Central memory CD8-positive, alpha-beta T cell (primary cell): ENCODE measurements at regions not wholly inside any gene's neighbourhood (a gene's known extent, or its start where the extent isn't known, plus 50 kb on each side); places are given as distances from the start of the nearest gene placed in this dataset.

Experiments used
- ATAC-seq: fragments of 150-1000 bp; cut with Tn5 transposase; replicated peaks from 2 replicates; pipeline ENCODE4 v1.10.0; 2022; ENCODE audit warnings: mild to moderate bottlenecking, moderate FRiP score, moderate number of reproducible peaks; ENCODE audit not compliant: poor library complexity, severe bottlenecking; ENCODE audit errors: extremely low read depth
- DNase-seq, 2 donors: peaks; one replicate each; pipeline ENCODE4 v3.0.0; 2021; ENCODE audit warnings: low spot score in 2 of 2
- H3K27ac Mint-ChIP-seq: one replicate; pipeline ENCODE4 v1.8.0; 2022; ENCODE audit warnings: low read depth, mild to moderate bottlenecking, moderate library complexity, mixed read lengths
- H3K27me3 Mint-ChIP-seq: one replicate; pipeline ENCODE4 v1.8.0; 2022; ENCODE audit warnings: mixed read lengths
- H3K36me3 Mint-ChIP-seq: one replicate; pipeline ENCODE4 v1.8.0; 2022; ENCODE audit warnings: mild to moderate bottlenecking, moderate library complexity, mixed read lengths; ENCODE audit not compliant: insufficient read depth
- H3K4me1 Mint-ChIP-seq: one replicate; pipeline ENCODE4 v1.8.0; 2022; ENCODE audit warnings: mixed read lengths
- H3K4me3 Mint-ChIP-seq: one replicate; pipeline ENCODE4 v1.8.0; 2022; ENCODE audit warnings: mild to moderate bottlenecking, moderate library complexity, mixed read lengths
- H3K9me3 Mint-ChIP-seq: one replicate; pipeline ENCODE4 v1.8.0; 2022; ENCODE audit warnings: mixed read lengths

- H3K4me1 Mint-ChIP-seq = no peaks in the 10 kb centered on the region
- no peaks in the 10 kb centered on the region for H3K27me3 Mint-ChIP-seq
- H3K9me3 Mint-ChIP-seq = no peaks in the 10 kb centered on the region
- no peak overlapping the region for H3K4me3 Mint-ChIP-seq
- ATAC-seq = no peak
- no peak overlapping the region for H3K27ac Mint-ChIP-seq
- peaks cover 1% of the 10 kb centered on the region for H3K36me3 Mint-ChIP-seq
- no peak for DNase-seq
Measured at GRCh38 chr22:27466229-27466628, 335.3 kb downstream of the MN1 start.

GRCh38 chr22:27466778-27467438 is 334.6 kb downstream of the MN1 start:
- ATAC-seq = no peak
- no peak for DNase-seq
- Mint-ChIP-seq H3K4me3 (no peak overlapping the region), H3K27ac (no peak overlapping the region), H3K27me3 (no peaks in the 10 kb centered on the region), H3K9me3 (no peaks in the 10 kb centered on the region), H3K36me3 (peaks cover 1% of the 10 kb centered on the region), H3K4me1 (no peaks in the 10 kb centered on the region)

GRCh38 chr22:27467711-27468110 is 333.8 kb downstream of the MN1 start:
- Mint-ChIP-seq H3K27me3 (no peaks in the 10 kb centered on the region), H3K9me3 (no peaks in the 10 kb centered on the region), H3K4me1 (no peaks in the 10 kb centered on the region), H3K36me3 (peaks cover 1% of the 10 kb centered on the region), H3K27ac (no peak overlapping the region), H3K4me3 (no peak overlapping the region)
- ATAC-seq (no peak), DNase-seq (no peak)

- no peak for DNase-seq
- H3K36me3 Mint-ChIP-seq = no peaks in the 10 kb centered on the region
- no peaks in the 10 kb centered on the region for H3K4me1 Mint-ChIP-seq
- no peak overlapping the region for H3K4me3 Mint-ChIP-seq
- ATAC-seq = no peak
- H3K9me3 Mint-ChIP-seq = no peaks in the 10 kb centered on the region
- H3K27me3 Mint-ChIP-seq = no peaks in the 10 kb centered on the region
- no peak overlapping the region for H3K27ac Mint-ChIP-seq
Measured at GRCh38 chr22:27468712-27469111, 332.8 kb downstream of the MN1 start.

GRCh38 chr22:27470169-27470772 is 331.3 kb downstream of the MN1 start:
- Mint-ChIP-seq H3K36me3 (no peaks in the 10 kb centered on the region), H3K27me3 (no peaks in the 10 kb centered on the region), H3K4me1 (no peaks in the 10 kb centered on the region), H3K27ac (no peak overlapping the region), H3K9me3 (no peaks in the 10 kb centered on the region), H3K4me3 (no peak overlapping the region)
- no peak for ATAC-seq
- no peak for DNase-seq

GRCh38 chr22:27472975-27473374 is 328.6 kb downstream of the MN1 start:
- no peak overlapping the region for H3K4me3 Mint-ChIP-seq
- ATAC-seq (no peak), DNase-seq (no peak)
- no peak overlapping the region for H3K27ac Mint-ChIP-seq
- no peaks in the 10 kb centered on the region for H3K27me3 Mint-ChIP-seq
- no peaks in the 10 kb centered on the region for H3K4me1 Mint-ChIP-seq
- no peaks in the 10 kb centered on the region for H3K9me3 Mint-ChIP-seq
- H3K36me3 Mint-ChIP-seq = no peaks in the 10 kb centered on the region

- Mint-ChIP-seq H3K9me3 (no peaks in the 10 kb centered on the region), H3K4me1 (no peaks in the 10 kb centered on the region), H3K36me3 (no peaks in the 10 kb centered on the region), H3K27me3 (no peaks in the 10 kb centered on the region), H3K27ac (no peak overlapping the region), H3K4me3 (no peak overlapping the region)
- ATAC-seq (no peak), DNase-seq (no peak)
Measured at GRCh38 chr22:27473533-27473932, 328.0 kb downstream of the MN1 start.

GRCh38 chr22:27474112-27474571 is 327.4 kb downstream of the MN1 start:
- H3K9me3 Mint-ChIP-seq = no peaks in the 10 kb centered on the region

GRCh38 chr22:27474711-27475547 is 326.6 kb downstream of the MN1 start:
- ATAC-seq (no peak), DNase-seq (no peak)
- H3K27me3 Mint-ChIP-seq = no peaks in the 10 kb centered on the region
- H3K4me3 Mint-ChIP-seq = no peak overlapping the region
- no peak overlapping the region for H3K27ac Mint-ChIP-seq
- H3K36me3 Mint-ChIP-seq = no peaks in the 10 kb centered on the region
- H3K9me3 Mint-ChIP-seq = no peaks in the 10 kb centered on the region
- no peaks in the 10 kb centered on the region for H3K4me1 Mint-ChIP-seq

More at GRCh38 chr22:27474112-27474571, 327.4 kb downstream of the MN1 start:
- no peak for DNase-seq
- Mint-ChIP-seq H3K27me3 (no peaks in the 10 kb centered on the region), H3K4me1 (no peaks in the 10 kb centered on the region), H3K4me3 (no peak overlapping the region), H3K27ac (no peak overlapping the region), H3K36me3 (no peaks in the 10 kb centered on the region)
- ATAC-seq = no peak

- Mint-ChIP-seq H3K27me3 (no peaks in the 10 kb centered on the region), H3K27ac (no peak overlapping the region), H3K36me3 (no peaks in the 10 kb centered on the region), H3K4me3 (no peak overlapping the region), H3K9me3 (no peaks in the 10 kb centered on the region), H3K4me1 (no peaks in the 10 kb centered on the region)
- ATAC-seq (no peak), DNase-seq (no peak)
Measured at GRCh38 chr22:27475548-27475897, 326.0 kb downstream of the MN1 start.

- Mint-ChIP-seq H3K4me1 (no peaks in the 10 kb centered on the region), H3K4me3 (no peak overlapping the region), H3K9me3 (no peaks in the 10 kb centered on the region), H3K36me3 (no peaks in the 10 kb centered on the region), H3K27ac (no peak overlapping the region), H3K27me3 (no peaks in the 10 kb centered on the region)
- no peak for DNase-seq
- ATAC-seq = no peak
Measured at GRCh38 chr22:27476318-27476717, 325.2 kb downstream of the MN1 start.

GRCh38 chr22:27476729-27477128 is 324.8 kb downstream of the MN1 start:
- Mint-ChIP-seq H3K36me3 (no peaks in the 10 kb centered on the region), H3K27ac (no peak overlapping the region), H3K9me3 (no peaks in the 10 kb centered on the region), H3K4me1 (no peaks in the 10 kb centered on the region), H3K27me3 (no peaks in the 10 kb centered on the region), H3K4me3 (no peak overlapping the region)
- DNase-seq (no peak), ATAC-seq (no peak)

GRCh38 chr22:27477171-27477570 is 324.4 kb downstream of the MN1 start:
- H3K4me3 Mint-ChIP-seq = no peak overlapping the region
- no peaks in the 10 kb centered on the region for H3K27me3 Mint-ChIP-seq
- no peak for ATAC-seq
- H3K4me1 Mint-ChIP-seq = no peaks in the 10 kb centered on the region
- H3K9me3 Mint-ChIP-seq = no peaks in the 10 kb centered on the region
- no peaks in the 10 kb centered on the region for H3K36me3 Mint-ChIP-seq
- H3K27ac Mint-ChIP-seq = no peak overlapping the region
- no peak for DNase-seq
